Neural cell (in vitro differentiated cells): ENCODE measurements at regions not wholly inside any gene's neighbourhood (a gene's known extent, or its start where the extent isn't known, plus 50 kb on each side); places are given as distances from the start of the nearest gene placed in this dataset.

ENCODE experiments used
- CTCF ChIP-seq: fragments of 450-650 bp; IDR thresholded peaks from 2 replicates; pipeline ENCODE4 v1.5.1; 2014; ENCODE audit warnings: antibody characterized with exemption, mild to moderate bottlenecking, moderate library complexity; ENCODE audit not compliant: poor library complexity, severe bottlenecking
- MXI1 ChIP-seq: fragments of 450-650 bp; conservative IDR thresholded peaks from 2 replicates; pipeline ENCODE4 v1.6.1; 2014; ENCODE audit warnings: antibody characterized with exemption, mild to moderate bottlenecking; ENCODE audit not compliant: poor library complexity, severe bottlenecking

- TF ChIP-seq CTCF: no peak
- no peak for TF ChIP-seq MXI1
These were observed 101.1 kb upstream of the CCL2 start for GRCh38 chr17:34153991-34154390.
